Stimulated activated CD8-positive, alpha-beta memory T cell treated with anti-CD3 and anti-CD28 coated beads, Interleukin-4, amount 100 ng/mL, for 24 hours (primary cell): ENCODE measurements at regions not wholly inside any gene's neighbourhood (a gene's known extent, or its start where the extent isn't known, plus 50 kb on each side); places are given as distances from the start of the nearest gene placed in this dataset.
"Not testable (repeated sequence)": the region's sequence is repeated elsewhere in the genome, so short reads cannot be mapped to it uniquely, and the experiment has no call there.

Experiments
- DNase-seq: peaks from one replicate; pipeline ENCODE4 v3.0.0-alpha.2; 2020; ENCODE audit warnings: low read depth

DNA sequence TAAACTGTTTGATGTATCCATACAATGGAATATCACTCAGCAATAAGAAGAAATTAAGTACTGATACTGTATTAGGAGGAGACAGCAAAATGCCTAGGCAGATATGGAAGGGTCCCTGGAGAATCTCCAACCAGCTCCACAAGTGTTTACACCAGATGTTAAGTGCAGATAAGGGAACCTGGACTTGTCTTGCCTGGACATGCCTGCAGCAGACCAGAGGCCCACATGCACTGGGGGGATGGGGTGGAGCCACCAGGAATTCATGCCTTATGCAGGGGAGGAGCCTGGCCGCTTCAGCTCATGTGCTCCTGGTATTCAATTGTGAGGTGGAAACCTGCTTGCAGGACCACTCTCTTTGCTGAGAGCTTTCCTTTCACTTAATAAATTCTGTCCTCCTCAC lies 287.6 kb downstream of the LIPI start:
- not testable (repeated sequence) for DNase-seq

DNA sequence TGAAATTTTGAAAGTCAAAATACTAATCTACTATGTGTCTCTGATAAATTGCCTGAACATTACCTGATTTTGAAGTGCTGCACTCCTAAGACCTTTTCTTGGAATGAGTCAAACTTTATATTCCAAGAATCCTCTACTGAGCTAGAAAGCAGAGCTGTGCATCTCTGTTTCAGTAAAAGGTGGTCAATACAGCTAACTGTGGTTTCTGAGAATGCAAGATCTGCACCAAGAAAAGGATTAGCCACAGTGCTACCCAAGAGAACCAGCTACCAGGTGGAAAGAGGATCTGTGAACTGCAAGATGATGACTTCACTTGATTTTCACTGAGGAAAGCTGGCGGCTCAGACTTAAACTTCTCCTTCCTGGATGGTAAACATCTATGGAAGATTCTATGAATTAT lies 289.3 kb downstream of the LIPI start:
- not testable (repeated sequence) for DNase-seq

DNA sequence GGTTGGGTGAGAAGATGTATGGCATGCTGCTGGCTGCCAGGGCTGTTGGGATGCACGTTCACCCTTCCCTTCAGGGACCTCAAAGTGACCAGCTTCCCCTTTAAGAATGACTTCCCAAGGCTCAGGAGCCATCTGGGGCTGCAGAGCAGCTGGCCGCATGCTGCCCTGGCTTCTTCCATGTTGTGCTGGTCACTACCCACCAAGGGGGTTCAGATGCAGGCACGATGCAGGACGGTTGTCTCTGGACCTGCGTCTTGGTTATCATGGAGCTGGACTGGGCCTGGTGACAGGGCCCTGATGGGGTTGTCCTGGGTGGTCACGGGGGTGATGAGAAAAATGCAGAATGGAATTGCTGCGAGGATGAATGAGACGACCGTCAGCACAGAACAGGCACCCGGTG lies 297.8 kb downstream of the POTED start:
- DNase-seq, result not testable (repeated sequence)

DNA sequence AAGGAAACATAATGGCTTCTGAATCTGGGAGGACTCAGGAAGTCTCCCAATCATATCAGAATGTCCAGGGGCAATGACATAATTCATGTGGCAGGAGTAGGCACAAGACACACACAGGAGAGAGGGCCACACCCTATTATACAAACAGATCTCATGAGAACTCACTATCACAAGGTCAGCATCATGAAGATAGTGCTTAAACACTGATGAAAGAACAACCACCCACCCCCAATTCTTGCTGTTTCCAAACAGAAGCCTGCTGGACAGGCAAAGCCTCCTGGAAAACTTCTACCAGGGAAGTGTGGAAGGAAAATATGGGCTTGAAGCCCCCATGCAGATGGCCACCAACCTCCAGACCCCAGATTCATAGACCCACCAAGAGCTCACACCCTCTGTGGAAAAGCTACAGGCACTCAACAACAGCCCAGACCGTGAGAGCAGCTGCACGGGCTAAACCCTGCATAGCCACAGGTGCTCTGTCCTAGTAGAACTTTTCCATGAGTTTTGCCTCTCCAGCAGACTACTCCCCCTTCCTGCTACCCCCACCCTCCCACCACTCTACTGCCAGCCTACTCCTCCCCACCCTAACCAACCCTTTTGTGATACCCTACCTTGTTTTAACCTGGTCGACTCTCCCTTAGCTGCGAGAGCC lies 287.1 kb downstream of the POTED start:
- DNase-seq, result not testable (repeated sequence)

DNA sequence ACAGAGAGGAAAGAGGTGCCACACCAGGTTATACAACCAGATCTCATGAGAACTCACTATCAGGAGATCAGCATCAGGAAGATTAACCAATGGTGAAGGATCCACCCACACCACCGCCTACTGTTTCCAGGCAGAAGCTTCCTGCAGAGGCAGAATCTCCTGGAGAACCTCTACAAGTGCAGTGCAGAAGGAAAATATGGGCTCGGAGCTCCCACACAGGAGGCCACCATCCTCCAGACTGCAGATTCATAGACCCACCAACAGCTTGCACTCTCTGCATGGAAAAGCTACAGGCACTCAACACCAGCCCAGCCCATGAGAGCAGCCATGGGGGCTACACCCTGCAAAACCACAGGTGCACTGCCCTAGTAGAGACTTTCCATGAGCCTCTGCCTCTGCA lies 284.0 kb downstream of the POTED start:
- DNase-seq, result not testable (repeated sequence)

DNA sequence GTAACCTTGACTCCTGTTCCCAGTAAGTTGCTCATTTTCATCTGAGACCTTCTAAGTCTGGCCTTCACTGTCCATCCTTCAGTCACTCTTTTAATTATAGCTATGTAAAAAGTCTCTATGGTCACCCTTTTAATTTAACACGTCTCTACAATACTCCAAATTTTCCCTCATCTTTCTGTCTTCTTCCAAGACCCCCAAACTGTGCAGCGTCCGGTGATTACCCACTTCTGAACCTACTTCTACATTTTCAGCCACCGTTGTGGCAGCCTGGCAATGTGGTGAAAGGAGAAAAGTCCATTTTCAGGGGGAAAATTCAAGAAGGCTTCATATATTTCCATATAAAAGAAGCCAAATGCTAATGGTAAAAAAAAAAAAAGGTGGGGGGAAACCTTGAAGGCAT lies 283.4 kb downstream of the POTED start:
- DNase-seq, result not testable (repeated sequence)

DNA sequence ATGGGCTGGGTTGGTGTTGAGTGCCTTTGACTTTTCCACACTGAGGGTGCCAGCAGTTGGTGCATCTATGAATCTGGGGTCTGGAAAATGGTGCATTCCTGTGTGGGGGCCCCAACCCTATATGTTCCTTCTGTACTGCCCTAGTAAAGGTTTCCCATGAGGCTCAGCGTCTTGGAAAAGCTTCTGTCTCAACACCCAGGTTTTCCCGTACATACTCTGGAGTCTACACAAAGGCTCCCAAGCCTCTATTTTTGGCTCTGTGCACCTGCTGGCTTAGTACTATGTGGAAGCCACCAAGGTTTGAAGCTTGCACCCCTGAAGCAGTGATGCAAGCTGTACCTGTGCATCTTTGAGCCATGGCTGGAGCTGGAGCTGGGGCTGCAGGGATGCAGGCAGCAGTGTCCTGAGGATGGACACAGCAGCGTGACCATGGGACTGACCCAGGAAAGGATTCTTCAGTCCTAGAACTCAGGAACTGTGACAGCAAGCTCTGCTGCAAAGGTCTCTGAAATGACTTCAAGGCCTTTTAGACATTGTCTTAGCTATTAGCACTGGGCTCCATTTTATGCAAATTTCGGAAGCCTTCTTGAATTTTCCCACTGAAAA lies 282.7 kb downstream of the POTED start:
- not testable (repeated sequence) for DNase-seq

DNA sequence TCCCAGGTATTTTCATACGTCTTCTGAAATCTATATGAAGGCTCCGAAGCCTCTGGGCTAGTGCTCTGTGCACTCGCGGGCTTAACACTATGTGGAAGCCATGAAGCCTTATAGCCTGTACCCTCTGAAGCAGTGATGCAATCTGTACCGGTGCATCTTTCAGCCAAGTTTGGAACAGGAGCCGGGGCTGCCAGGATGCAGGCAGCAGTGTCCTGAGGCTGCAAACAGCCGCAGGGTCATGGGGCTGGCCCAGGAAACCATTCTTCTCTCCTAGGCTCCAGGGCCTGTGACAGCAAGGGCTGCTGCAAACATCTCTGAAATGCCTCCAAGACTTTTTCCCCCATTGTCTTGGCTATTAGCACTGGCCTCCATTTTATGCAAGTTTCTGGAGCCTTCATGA lies 279.6 kb downstream of the POTED start:
- not testable (repeated sequence) for DNase-seq

DNA sequence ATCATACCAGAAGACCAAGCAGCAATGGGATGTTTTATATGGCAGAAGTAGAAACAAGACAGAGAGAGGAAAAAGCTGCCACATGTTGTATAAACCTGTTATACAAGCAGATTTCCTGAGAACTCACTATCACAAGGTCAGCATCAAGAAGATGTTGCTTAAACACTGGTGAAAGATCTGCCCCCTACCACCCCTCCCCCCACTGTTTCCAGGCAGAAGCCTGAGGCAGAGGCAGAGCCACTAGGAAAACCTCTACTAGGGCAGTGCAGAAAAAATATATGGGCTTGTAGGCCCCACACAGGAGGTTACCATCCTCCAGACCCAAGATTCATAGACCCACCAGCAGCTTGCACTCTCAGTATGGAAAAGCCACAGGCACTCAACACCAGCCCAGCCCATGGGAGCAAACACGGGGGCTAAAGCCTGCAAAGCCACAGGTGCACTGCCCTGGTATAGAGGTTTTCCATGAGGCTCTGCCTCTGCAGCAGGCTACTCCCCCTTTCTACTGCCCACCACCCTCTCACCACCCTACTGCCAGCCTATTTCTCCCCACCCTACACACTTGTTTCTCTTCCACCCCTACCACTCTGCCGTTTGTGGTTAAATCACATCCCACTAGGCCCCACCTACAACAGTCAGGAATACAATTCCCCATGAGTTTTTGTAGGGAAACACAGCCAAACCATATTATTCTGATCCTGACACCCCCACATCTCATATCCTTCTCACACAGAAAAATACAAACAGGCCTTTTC lies 274.2 kb downstream of the POTED start:
- DNase-seq, result not testable (repeated sequence)

DNA sequence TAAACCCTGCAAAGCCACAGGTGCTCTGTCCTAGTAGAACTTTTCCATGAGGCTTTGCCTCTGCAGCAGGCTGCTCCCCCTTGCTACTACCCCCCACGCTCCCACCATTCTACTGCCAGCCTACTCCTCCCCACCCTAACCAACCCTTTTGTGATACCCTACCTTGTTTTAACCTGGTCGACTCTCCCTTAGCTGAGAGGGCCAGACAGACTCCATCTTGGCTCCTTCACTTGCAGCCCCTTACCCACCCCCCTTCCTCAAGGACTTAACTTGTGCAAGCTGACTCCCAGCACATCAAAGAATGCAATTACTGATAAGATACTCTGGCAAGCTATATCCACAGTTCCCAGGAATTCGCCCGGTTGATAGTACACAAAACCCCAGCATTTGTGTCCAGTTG lies 267.9 kb downstream of the POTED start:
- not testable (repeated sequence) for DNase-seq

DNA sequence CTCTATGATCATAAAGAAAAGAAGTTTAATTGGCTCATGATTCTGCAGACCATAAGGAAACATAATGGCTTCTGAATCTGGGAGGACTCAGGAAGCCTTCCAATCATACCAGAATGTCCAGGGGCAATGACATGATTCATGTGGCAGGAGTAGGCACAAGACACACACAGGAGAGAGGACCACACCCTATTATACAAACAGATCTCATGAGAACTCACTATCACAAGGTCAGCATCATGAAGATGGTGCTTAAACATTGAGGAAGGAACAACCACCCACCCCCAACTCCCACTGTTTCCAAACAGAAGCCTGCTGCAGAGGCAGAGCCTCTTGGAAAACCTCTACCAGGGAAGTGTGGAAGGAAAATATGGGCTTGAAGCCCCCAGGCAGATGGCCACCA lies 267.4 kb downstream of the POTED start:
- DNase-seq, result not testable (repeated sequence)

DNA sequence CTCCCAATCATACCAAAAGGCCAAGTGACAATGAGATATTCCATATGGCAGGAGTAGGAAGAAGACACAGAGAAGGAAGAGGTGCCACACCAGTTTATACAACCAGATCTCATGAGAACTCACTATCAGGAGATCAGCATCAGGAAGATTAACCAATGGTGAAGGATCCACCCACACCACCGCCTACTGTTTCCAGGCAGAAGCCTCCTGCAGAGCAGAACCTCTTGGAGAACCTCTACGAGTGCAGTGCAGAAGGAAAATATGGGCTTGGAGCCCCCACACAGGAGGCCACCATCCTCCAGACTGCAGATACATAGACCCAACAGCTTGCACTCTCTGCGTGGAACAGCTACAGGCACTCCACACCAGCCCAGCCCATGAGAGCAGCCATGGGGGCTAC lies 264.4 kb downstream of the POTED start:
- not testable (repeated sequence) for DNase-seq

DNA sequence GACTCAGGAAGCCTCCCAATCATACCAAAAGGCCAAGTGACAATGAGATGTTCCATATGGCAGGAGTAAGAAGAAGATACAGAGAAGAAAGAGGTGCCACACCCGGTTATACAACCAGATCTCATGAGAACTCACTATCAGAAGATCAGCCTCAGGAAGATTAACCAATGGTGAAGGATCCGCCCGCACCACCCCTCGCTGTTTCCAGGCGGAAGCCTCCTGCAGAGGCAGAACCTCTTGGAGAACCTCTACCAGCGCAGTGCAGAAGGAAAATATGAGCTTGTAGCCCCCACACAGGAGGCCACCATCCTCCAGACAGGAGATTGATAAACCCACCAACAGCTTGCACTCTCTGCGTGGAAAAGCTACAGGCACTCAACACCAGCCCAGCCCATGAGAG lies 245.1 kb downstream of the POTED start:
- DNase-seq, result no peak

DNA sequence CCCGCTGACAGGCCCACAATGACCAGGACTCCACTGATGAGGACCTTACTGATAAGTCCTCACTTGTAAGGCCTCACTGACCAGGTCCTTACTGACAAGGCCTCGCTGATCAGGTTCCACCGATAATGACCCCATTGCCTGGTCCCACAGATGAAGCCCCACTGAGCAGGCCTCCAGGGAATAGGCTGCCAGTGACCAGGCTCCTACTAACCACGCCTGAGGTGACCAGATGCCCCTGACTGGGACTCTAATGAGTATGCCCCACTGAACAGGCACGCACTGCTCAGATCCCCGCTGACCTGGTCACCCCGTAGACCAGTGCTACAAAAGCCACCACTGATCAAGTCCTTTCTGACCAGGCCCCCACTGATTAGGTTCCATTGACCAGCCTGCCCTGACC lies 241.2 kb downstream of the POTED start:
- DNase-seq, result not testable (repeated sequence)

DNA sequence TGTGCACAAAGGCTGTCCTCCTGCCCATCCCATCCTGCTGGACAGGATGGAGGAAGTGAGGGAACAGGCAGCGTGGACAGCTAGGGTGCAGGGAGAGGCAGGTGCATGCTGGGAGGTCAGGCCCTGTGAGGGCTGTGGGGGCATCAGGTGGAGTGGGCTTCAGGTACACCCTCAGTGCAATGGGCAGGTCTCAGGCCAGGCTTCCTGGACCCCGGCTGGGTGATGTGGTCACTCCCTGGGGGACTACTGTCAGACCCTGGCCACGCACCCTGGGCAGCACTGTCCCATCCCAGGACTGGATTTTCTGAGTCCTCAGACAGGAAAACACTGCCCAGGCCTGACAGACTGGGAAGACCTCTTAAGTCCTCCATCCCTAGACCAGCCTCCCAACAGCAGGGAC lies 239.9 kb downstream of the POTED start:
- not testable (repeated sequence) for DNase-seq

DNA sequence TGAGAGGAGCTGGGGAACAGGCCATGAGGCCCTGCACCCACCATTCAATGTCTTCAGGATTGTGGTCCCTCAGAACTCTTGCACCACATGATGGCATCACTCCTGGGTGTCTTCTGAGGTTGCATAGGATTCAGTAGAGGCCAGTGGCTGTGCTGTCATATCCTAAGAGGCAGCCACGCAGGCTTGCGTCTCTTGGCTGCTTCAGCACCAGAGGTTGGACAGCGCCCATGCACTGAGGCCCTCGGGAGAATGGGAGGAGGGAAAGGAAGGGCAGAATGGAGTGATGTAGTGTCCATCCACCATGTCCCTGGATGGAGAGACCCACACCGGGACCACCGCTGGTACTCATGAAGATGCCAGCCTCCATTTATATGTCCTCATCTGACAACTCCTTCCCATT lies 237.1 kb downstream of the POTED start:
- DNase-seq, result not testable (repeated sequence)

DNA sequence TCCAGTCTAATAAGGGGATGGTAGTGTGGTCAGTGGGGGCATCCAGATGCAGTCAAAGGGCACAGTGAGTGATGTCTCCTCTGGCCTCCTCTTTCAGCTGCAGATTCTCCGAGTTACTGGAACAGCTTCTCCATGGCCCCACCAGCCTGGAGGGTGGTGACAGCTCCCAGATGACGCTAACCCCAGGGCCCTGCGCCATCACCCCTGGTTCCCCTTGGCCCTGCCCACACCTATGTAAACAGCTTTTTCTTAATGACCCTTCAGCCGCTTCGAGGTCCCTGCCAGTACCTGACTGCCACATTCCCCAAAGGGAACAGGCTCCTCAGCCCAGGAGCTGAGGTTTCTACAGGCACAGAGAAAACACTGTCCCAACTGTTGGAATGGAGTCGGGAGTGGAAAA lies 235.0 kb downstream of the POTED start:
- not testable (repeated sequence) for DNase-seq

DNA sequence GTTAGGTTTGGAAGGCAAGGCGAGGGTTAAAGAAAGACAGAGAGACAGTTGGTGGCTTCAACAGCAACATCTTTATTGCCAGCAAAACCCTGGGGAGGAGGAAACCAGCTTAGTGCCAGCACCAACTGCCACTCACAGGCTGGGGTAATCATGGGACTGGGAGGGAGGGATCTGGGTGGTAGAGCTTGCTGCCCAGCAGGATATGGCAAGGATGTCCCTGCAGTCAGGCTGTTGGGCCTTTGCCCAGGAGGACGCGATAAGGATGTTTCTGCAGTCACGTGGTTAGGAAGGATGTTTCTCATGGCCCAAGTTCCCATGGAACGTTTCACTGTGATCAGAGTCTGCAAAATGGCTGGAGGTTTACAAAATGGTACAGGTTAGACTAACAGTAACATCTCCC lies 233.5 kb downstream of the POTED start:
- DNase-seq, result not testable (repeated sequence)

DNA sequence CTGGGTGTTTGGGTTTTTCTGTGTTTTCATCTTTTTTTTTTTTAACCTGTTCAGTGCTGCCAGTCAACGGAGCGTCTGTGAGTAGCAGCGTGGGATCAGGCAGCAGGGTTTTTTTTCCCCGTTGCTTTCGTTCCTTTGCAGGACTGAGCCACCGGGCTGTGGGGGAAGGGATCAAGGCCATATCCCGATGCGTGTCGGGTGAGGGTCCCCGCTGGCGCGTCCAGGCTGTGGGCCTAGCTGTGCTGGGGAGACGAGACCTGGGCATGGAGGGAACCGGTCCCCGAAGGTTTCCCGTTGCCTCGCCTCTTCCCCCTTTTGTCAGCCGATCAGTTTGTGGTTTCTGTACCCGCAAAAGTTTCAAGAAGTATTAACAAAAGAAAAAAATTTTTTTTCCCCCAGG lies 218.1 kb downstream of the POTED start:
- not testable (repeated sequence) for DNase-seq

DNA sequence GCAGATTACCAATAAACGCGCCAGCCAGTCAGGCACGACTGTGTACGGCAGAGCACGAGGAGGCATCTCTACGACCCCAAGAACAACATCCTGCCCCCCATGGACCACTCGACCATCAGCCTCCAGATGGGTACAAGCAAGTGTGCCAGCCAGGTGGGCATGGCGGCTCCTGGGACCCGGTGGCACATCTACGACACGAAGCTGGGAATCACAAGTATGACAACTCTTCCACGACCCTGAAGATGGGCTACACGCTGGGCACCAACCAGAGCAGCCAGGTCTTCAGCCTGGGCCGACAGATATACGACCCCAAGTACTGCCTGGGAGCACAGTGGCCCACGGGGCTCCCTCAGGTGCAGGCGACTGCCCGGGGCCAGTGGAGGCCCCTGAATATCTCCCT lies 217.6 kb downstream of the POTED start:
- no peak for DNase-seq

DNA sequence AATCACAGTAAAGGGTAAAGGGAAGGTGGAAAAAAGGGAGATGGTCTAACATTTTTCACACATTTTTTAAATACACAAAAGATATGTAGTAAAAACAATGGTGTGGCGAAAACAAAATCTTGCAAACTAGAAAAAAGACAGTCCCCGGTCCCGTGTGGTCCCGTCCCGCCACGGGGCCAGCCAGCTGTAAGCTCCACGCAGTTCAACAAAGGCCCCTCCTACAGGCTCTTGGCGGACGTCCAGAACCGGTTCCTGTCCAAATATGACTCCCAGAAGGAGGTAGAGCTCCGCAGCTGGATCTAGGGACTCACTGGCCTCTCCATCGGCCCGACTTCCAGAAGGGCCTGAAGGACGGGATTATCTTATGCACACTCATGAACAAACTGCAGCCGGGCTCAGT lies 216.9 kb downstream of the POTED start:
- not testable (repeated sequence) for DNase-seq

DNA sequence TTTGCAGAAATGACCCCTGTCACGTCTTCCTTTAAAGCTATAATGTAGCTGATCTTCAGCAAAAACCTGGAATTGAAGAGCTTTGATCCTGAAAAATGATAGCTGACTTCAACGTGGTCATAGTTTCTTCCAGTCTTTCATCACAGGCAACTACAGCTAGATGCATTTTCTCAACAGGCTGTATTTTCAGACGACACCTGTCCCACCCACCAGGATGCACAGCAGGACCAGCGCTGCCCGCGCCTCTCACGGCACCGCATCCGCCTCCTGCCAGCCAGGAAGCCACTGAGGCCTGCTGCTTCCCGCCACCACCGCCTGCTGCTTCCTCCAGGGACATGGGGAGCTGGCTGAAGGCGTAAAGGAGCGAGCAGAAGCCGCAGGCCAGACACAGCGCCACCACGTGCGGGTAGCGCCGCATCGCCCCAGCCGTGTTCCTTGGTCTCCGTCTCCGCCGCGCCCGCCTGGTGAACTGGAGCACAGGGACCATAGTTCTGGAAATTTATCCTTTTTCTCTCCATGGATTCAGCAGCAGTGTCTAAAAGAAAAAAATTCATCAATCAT lies 215.7 kb downstream of the POTED start:
- DNase-seq, result not testable (repeated sequence)

DNA sequence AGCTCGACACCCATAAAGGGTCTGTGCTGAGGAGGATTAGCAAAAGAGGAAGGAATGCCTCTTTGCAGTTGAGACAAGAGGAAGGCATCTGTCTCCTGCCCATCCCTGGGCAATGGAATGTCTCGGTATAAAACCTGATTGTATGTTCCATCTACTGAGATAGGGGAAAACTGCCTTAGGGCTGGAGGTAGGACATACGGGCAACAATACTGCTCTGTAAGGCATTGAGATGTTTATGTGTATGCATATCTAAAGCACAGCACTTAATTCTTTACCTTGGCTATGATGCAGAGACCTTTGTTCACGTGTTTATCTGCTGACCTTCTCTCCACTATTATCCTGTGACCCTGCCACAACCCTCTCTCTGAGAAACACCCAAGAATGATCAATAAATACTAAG lies 210.7 kb downstream of the POTED start:
- not testable (repeated sequence) for DNase-seq
